Fibroblast of mammary gland (primary cell): ENCODE measurements at regions not wholly inside any gene's neighbourhood (a gene's known extent, or its start where the extent isn't known, plus 50 kb on each side); places are given as distances from the start of the nearest gene placed in this dataset.

ENCODE experiments used
- DNase-seq: peaks from one replicate; pipeline ENCODE4 v3.0.0-alpha.2; 2010; ENCODE audit warnings: low read depth
- H3K4me3 ChIP-seq: 2 replicates; pipeline ENCODE4 v1.5.1; 2011; ENCODE audit warnings: low read depth, mild to moderate bottlenecking, low read length, moderate library complexity; ENCODE audit not compliant: control insufficient read depth
- CTCF ChIP-seq: conservative IDR thresholded peaks from 2 replicates; pipeline ENCODE4 v1.5.1; 2011; ENCODE audit warnings: low read depth, low read length, inconsistent platforms; ENCODE audit not compliant: control insufficient read depth, insufficient read depth

DNA sequence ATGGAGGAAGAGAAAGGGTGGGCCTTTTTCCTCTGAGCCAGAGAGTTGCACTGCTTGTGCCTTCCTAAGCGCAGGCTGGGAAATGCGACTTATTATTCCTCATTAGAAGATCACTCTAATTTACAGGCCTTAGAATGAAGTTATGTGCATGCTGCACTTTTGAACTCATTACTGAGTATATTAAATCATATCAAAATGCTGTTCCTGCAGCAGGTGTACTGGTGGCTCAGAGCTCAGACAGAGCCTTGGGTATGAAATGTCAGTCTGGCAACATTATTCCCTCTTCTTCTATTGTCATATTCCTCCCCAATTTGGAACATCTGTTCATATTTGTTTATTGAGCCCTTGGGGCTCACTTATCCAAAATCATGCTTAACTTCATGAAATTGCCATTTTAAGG is 85.5 kb downstream of the ADCYAP1 start:
- H3K4me3 ChIP-seq, result no peak overlapping the region
- no peak for TF ChIP-seq CTCF
- no peak for DNase-seq

GRCh38 chr18:991441-991840 is 86.8 kb downstream of the ADCYAP1 start:
- DNase-seq, result no peak
- TF ChIP-seq CTCF, result no peak

GRCh38 chr18:993560-993959 is 88.9 kb downstream of the ADCYAP1 start:
- no peak for TF ChIP-seq CTCF
- DNase-seq, result no peak
- no peak overlapping the region for H3K4me3 ChIP-seq

More at GRCh38 chr18:991441-991840, 86.8 kb downstream of the ADCYAP1 start:
- H3K4me3 ChIP-seq, result no peak overlapping the region

DNA sequence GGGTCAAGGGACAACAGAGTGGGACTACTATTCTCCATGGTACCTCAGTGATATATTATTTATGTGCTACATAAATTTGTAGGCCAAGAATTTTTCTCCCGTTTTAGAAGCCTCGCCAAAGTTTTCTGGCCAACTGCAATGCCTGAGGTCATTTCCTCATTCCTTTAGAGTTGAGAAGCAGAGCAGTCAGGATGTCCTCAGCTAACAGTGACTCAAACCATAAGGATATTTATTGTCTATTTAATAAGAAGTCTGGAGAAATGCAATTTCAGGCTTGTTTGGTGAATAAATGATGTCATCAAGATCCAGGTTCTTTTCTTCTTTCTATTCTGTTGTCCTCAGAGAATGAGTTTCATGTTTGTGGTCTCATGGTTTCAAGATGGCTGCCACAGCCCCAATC is 91.0 kb downstream of the ADCYAP1 start:
- TF ChIP-seq CTCF, result no peak
- H3K4me3 ChIP-seq, result no peak overlapping the region
- DNase-seq, result peak; percentile 90

DNA sequence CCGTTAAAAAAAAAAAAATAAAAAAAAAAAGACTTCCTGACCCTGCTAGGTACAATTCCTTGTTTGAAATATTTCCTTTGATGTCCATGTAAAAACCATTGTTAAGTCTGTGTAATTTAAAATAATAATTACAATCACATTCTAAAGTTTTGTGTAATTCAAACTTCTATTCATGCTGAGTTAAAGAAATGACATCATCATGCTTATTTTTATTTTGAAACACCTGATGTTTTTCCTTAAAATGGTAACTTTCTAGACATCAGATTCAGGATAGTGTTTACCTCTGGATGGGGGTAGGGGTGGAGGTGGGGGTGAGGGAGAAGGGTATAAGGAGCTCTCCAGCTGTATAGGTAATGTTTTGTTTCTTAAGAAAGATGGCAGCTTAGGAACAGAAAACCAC is 92.8 kb downstream of the ADCYAP1 start:
- TF ChIP-seq CTCF, result no peak
- no peak overlapping the region for H3K4me3 ChIP-seq
- no peak for DNase-seq

DNA sequence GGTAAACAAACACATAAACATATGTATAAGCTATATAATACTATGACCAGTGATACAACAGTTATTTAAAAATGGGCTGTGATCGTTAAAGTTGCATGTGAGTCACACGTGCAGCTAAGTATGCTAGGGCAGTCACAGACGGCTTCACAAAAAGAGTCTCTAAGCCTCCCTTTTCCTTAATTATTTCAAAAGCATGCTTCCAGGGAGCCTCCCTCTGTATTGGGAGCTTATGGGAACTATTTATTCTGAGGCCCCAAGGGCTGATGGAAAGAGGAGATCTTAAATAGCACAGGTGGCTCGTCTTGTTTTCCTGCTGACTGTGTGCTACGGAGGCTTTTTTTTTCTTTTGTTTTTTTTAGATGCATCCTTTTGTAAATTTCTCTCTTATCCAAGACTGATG is 94.3 kb downstream of the ADCYAP1 start:
- TF ChIP-seq CTCF, result no peak
- DNase-seq, result no peak
- no peak overlapping the region for H3K4me3 ChIP-seq

DNA sequence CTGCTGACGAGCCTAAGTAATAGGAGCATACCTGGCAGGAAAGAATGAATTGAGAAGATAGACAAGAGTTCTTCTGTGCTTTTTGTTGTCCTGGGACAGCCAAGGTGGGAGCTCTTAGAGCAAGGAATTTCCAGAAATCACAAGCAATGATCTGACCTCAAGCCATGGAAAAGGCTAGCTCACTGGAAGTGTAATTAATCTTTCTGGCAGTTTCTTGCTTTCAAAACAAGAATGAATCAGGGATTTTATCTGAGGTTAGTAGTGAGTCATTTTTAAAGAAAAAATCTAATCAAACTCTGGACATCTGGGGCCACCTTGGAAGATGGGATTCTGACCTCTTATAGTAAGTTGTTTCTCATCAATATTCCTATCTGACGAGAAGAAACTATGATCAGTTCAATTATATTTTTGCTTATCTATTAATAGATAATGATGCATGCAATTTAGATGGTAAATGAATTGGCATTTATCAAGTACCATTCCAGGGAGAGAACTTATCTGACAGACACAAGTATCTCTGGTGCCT is 98.0 kb downstream of the ADCYAP1 start:
- no peak overlapping the region for H3K4me3 ChIP-seq
- peak; percentile 70 for DNase-seq
- TF ChIP-seq CTCF, result no peak
